GM19395 (cell line): ENCODE measurements at regions not wholly inside any gene's neighbourhood (a gene's known extent, or its start where the extent isn't known, plus 50 kb on each side); places are given as distances from the start of the nearest gene placed in this dataset.

Source experiments
- ATAC-seq: cut with Tn5 transposase; IDR thresholded peaks from one replicate; pipeline ENCODE4 v1.9.1; 2021; ENCODE audit warnings: mild to moderate bottlenecking, moderate library complexity; ENCODE audit not compliant: unreplicated experiment

DNA sequence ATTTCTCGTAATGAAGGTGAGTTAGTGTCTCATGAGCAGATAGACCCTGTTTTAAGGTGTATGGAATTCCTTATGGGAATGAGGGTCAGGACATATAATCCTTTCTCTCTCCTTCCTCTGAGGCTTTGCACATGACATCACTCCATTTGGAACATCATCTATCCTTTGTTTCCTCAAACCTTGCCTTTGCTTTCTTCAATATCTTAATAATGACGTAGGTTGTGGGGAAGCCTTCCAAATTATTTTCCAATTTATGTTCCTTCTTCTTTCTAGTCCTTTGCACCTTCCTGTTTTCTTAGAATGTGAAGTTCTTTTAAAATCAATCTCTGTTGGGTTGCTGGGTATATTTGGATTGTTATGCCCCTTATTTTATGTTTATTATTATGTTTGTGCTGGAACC, 502.9 kb upstream of the STXBP6 start:
- ATAC-seq = no peak

DNA sequence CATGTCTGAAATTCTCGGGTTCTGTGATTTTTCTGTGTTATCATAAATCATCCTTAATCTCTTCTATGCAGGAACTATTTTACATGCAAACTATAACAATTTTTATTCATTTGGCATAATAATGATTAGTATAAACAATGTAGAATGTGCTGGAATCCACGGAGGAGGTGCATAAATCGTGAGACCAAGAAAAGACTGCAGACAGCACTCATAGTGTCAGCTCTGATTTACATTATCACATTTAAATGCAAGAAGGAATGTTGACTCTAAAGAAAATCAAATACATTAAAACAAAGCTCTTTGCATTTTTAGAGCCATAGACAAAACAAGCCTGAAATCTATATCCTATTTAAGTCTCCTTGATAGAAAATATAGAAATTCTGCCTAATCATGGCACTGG, 501.7 kb upstream of the STXBP6 start:
- no peak for ATAC-seq

GRCh38 chr14:25546826-25547225, 496.9 kb upstream of the STXBP6 start:
- ATAC-seq = no peak

DNA sequence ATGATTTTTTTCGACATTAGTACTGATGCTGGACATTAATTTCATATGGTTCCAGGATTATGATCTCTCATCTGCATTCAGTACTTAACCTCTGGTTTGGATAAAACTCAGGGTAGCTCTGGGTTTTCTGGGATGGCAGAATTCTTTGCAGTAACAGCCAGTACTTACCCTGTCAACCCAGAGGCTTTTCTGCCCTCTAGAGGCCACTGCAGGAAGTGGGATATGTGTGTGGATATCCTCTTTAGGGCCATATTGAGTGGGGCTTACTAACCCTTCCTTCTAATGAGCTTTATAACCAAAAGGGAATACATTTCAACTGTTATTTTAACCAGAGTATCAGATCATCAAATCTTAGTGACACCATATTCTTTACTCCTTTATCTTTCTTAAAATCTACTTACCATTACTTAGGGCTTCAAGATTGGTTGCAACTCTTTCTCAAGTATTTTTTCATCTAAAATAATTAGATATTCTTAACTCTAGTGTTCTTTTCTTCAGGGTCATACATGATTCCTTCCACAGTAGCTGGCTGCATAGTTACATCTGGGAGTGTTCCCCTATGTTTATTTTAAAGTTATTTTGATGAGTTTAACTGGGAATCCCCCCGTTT, 488.0 kb upstream of the STXBP6 start:
- no peak for ATAC-seq

DNA sequence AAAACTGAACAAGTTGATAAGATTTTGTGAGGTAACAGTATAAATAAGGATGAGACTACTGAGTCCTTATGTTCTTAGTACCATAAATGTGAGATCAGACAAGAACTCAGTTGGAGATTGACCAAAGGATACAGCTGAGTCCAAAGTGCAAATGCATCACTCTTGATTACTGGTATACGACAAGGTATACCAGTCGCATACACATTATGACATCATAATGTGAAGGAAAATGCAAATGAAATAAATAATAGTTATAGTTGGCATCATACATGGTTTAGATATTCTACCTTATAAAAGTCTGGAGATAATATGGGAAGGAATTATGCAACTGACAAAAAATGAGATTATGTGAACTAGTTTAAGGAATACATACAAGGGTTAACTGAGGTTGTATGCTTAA, 476.3 kb upstream of the STXBP6 start:
- ATAC-seq = no peak

- no peak for ATAC-seq
Measured at GRCh38 chr14:25522926-25523325, 473.0 kb upstream of the STXBP6 start.

DNA sequence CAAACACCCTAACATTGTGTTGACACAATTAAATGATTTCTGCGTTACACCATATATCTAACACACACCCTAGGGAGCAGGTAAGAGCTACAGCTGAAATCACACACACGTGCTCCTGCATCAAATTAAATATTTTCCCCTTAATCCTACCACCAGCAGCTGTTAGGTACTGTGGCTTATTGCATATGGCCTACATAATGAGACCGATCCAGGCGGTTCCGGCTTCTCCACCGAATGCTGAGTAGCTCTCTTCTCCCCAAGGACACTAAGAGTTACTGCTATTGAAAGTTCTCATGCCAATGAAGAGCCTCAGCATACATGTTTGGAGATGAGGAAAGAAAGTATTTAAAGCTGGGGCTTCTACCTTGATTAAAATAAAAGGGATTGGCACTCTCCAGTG, 472.2 kb upstream of the STXBP6 start:
- ATAC-seq = no peak

- no peak for ATAC-seq
Measured at GRCh38 chr14:25521616-25522015, 471.7 kb upstream of the STXBP6 start.

DNA sequence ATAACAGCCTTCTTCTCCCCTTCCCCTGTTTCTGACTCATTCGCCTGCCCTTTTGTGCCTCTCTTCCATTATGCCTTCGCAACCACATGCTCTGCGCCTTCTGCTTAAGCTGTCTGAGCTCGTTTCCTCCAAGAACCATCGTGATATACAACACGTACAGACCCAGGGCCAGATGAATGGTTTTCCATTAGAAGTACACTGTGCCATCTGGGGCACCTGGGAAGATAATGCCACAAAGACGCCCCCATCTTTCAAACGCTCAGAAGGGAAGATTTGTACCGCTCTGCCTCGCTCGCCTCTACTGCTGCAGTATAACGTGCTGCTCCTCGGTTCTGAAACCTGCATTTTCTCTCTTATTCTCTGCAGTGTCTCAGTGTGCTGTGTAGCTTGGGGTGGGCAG, 470.9 kb upstream of the STXBP6 start:
- no peak for ATAC-seq

- no peak for ATAC-seq
Measured at GRCh38 chr14:25518364-25518763, 468.4 kb upstream of the STXBP6 start.

DNA sequence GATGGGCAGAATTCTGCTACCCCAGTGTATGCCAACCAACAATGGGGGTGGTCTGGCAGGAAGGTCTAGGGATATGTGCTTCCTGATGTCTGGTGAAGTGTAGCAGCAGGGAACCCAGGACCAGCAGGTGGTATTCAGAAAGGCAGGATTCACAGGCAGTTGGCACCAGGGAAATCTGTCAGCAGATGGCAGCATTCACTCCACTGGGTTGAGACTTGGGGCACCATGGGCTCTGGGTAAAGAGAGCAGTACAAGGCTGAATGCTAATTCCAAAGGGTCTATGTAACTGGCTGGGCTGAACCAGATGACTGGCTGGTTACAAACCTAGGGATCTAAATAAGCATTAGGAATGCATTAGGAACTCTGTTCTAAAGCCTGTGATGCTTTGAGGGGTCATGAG, 466.9 kb upstream of the STXBP6 start:
- ATAC-seq = no peak

GRCh38 chr14:25508845-25509244, 458.9 kb upstream of the STXBP6 start:
- ATAC-seq = no peak

- ATAC-seq = no peak
Measured at GRCh38 chr14:25501749-25502148, 451.8 kb upstream of the STXBP6 start.

DNA sequence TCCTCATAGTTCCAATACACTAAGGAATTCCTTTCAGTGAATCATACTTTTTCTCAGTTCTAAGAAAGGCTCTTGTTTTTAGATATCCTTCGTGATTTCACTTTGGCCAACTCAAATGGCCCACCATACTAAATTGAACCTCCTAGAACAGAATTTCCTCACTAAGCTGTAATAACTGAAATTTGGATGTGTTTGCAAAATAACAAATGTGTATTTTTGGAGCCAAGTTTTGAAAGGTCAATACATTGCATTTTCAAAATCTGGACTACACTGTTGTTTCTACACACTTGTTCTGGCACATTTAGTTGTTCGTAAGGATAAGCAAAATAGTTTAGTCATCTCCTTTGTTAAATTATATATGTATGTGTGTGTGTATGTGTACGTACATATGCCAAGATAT, 439.0 kb upstream of the STXBP6 start:
- ATAC-seq = no peak

- no peak for ATAC-seq
Measured at GRCh38 chr14:25485381-25485780, 435.4 kb upstream of the STXBP6 start.

DNA sequence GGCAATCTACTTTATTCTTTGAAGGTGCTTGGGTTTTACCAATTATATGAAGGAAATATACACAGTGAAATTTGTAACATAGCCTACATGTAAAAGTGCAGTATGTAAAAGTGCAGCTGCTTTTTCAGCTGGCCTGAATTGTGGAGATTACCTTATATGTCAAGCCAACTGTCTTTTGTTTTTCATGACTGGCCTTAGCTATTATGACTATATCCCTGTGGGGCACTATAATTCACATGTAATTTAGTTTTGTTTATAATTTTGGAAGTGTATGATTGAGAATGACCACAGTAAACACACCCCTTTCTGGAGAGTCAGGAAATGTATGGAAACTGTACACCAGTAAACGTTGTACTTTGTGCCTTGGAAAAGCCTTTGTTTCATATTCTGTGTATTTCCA, 435.0 kb upstream of the STXBP6 start:
- no peak for ATAC-seq

DNA sequence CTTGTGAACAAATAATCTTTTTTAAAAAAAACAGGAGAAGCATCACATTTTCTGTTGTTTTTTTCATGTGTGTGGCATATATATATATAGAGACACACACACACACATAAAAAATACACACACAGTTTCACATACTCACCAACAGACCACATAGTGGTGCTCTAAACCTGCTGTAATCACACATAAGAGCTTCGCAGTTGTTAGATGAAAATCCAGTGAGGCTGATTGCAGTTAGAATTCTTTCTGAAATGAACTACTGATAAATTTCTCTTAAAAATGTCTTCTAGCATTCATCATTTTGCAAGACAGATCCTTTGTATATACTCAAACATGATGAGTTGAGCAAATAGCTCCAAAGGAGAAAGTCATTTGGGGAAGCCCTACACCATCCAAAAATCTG, 434.3 kb upstream of the STXBP6 start:
- no peak for ATAC-seq

DNA sequence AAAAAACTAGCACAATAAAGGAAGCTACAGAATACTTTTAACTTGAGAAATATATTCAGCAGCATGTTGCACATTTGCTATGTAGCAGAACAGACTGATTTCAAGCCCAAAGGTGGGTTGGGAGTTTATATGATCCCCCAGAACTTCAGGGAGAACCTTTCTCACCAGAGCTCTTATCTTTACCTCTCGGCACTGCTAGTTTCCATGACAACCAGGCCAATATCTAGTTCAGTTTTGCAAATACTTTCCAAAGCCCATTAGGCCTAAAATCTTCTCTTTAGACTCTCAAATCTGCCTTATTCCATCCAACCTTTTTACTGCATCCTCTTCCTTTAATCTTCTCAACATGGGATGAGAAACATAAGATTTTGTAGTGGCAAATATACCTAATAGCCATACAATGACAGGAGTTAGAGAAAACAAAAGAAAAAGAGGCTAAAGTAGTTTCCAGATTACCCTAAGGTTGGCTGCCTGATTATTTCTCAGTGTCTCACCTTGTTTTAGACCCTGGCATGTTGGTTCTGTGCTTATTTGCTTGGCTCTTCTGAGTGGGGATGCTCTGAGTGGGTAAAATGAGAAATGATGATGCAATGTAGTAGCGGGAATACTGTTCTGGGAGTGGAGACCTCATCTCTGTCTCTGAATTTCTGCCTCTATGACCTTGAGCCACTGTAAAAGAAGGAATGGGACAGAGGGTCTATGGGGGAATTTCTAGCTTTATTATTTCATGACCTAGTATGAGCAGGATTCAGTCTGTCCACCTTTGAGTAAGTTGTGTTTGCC, 427.6 kb upstream of the STXBP6 start:
- no peak for ATAC-seq

- no peak for ATAC-seq
Measured at GRCh38 chr14:25472700-25473099, 422.8 kb upstream of the STXBP6 start.

DNA sequence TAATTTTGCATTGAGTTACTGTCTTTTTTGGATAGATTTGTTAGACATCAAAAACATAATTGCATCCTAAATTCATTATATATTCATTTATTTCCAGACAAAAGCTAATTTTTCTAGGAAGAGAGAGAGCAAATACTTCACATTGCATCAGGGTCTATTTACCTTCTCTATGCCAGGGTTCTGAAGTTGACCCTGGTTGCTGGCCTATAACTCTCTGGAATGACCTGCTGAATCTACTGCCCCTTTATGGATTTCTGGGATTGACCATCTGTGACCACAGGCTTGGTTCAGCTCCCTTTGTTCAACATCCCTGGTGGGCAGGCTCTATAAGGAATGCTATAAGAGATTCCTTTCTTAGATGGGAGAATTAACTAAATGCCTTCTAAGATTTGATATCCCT, 414.8 kb upstream of the STXBP6 start:
- no peak for ATAC-seq

GRCh38 chr14:25464078-25464477, 414.1 kb upstream of the STXBP6 start:
- ATAC-seq = no peak

- no peak for ATAC-seq
Measured at GRCh38 chr14:25463480-25463879, 413.5 kb upstream of the STXBP6 start.

DNA sequence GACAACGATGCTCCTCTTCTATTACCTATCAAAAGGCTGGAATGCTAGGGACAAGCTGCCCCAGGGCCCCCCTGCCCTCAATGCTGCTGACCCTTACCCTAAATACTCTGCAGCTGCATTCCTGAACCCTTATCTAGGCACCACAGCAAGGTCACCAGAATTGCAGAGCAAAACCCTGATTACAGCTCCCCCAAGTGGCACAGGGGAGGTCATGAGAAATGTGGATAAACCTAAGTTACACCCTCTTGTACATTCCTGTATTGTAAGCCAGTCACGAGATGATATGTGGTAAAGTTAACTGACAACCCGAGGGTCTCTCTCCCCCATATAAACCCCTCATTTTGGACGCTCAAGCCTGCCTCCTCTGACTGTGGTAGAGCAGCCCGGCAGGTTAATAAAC, 411.8 kb upstream of the STXBP6 start:
- ATAC-seq = no peak
